GM21619 (cell line): ENCODE measurements at regions not wholly inside any gene's neighbourhood (a gene's known extent, or its start where the extent isn't known, plus 50 kb on each side); places are given as distances from the start of the nearest gene placed in this dataset.
"Not testable (repeated sequence)": the region's sequence is repeated elsewhere in the genome, so short reads cannot be mapped to it uniquely, and the experiment has no call there.

Experiments used
- ATAC-seq: cut with Tn5 transposase; IDR thresholded peaks from one replicate; pipeline ENCODE4 v1.9.1; 2021; ENCODE audit not compliant: unreplicated experiment

GRCh38 chr2:226180281-226180884 is 619.2 kb downstream of the IRS1 start:
- ATAC-seq = no peak

- ATAC-seq = no peak
These were observed 620.6 kb downstream of the IRS1 start for GRCh38 chr2:226179010-226179409.

GRCh38 chr2:226176283-226176984 is 623.2 kb downstream of the IRS1 start:
- ATAC-seq = no peak

- no peak for ATAC-seq
These were observed 625.2 kb downstream of the IRS1 start for GRCh38 chr2:226174390-226174789.

GRCh38 chr2:226172939-226173338 is 626.7 kb downstream of the IRS1 start:
- ATAC-seq = no peak

GRCh38 chr2:226172309-226172708 is 627.3 kb downstream of the IRS1 start:
- no peak for ATAC-seq

GRCh38 chr2:226169751-226170581 is 629.7 kb downstream of the IRS1 start:
- ATAC-seq = no peak

GRCh38 chr2:226168496-226169160 is 631.0 kb downstream of the IRS1 start:
- no peak for ATAC-seq

- ATAC-seq = no peak
These were observed 635.1 kb downstream of the IRS1 start for GRCh38 chr2:226164512-226164911.

GRCh38 chr2:226160617-226161016 is 639.0 kb downstream of the IRS1 start:
- not testable (repeated sequence) for ATAC-seq

- no peak for ATAC-seq
These were observed 639.6 kb downstream of the IRS1 start for GRCh38 chr2:226159875-226160479.

GRCh38 chr2:226158940-226159339 is 640.7 kb downstream of the IRS1 start:
- ATAC-seq = no peak

GRCh38 chr2:226158229-226158628 is 641.4 kb downstream of the IRS1 start:
- ATAC-seq = no peak

GRCh38 chr2:226155093-226155875 is 644.3 kb downstream of the IRS1 start:
- no peak for ATAC-seq

- no peak for ATAC-seq
These were observed 645.0 kb downstream of the IRS1 start for GRCh38 chr2:226154610-226155009.

GRCh38 chr2:226153553-226153952 is 646.1 kb downstream of the IRS1 start:
- no peak for ATAC-seq

- ATAC-seq = no peak
These were observed 648.5 kb downstream of the IRS1 start for GRCh38 chr2:226151157-226151556.

- no peak for ATAC-seq
These were observed 656.5 kb downstream of the IRS1 start for GRCh38 chr2:226143091-226143490.

GRCh38 chr2:226142463-226142862 is 657.2 kb downstream of the IRS1 start:
- no peak for ATAC-seq

- no peak for ATAC-seq
These were observed 659.0 kb downstream of the IRS1 start for GRCh38 chr2:226140594-226140993.
